ENCODE measurements at regions not wholly inside any gene's neighbourhood (a gene's known extent, or its start where the extent isn't known, plus 50 kb on each side); places are given as distances from the start of the nearest gene placed in this dataset.

- no peaks in the 10 kb centered on the region for H4K20me1 ChIP-seq (ENCODE audit: insufficient read depth)
- H3K27ac ChIP-seq (ENCODE audit: low read length), result no peak overlapping the region
- H3K79me2 ChIP-seq (replicated peaks; ENCODE audit: insufficient read depth, low read length), result no peaks in the 10 kb centered on the region
- H3K9me3 ChIP-seq (ENCODE audit: low read length), result peaks cover 4% of the 10 kb centered on the region
- no peaks in the 10 kb centered on the region for H3K9me2 ChIP-seq (ENCODE audit: insufficient read depth, low read length)
- H3K4me3 ChIP-seq (ENCODE audit: low read length), result no peak overlapping the region
- H3K4me2 ChIP-seq (ENCODE audit: low read length), result no peak overlapping the region
- no peaks in the 10 kb centered on the region for H3K27me3 ChIP-seq (ENCODE audit: insufficient read depth, low read depth, low read length)
- no peak overlapping the region for H2AFZ ChIP-seq (ENCODE audit: low read depth, low read length)
- no peaks in the 10 kb centered on the region for H3K36me3 ChIP-seq (ENCODE audit: insufficient read depth, low read length)
- no peaks in the 10 kb centered on the region for H3F3A ChIP-seq (ENCODE audit: insufficient read depth, low read length, poor library complexity, severe bottlenecking)
- no peak overlapping the region for H3K9ac ChIP-seq (ENCODE audit: low read length)
- TF ChIP-seq REST (IDR thresholded peaks at IDR 0.05; ENCODE audit: borderline replicate concordance) (no peak), MXI1 (conservative IDR thresholded peaks at IDR 0.05; ENCODE audit: poor library complexity, severe bottlenecking) (no peak), RAD21 (conservative IDR thresholded peaks at IDR 0.05) (no peak), POLR2AphosphoS5 (IDR thresholded peaks at IDR 0.05) (no peak), SMC3 (conservative IDR thresholded peaks at IDR 0.05; ENCODE audit: poor library complexity) (no peak), EP300 (conservative IDR thresholded peaks at IDR 0.05; ENCODE audit: poor library complexity, severe bottlenecking) (no peak), TAF1 (IDR thresholded peaks at IDR 0.05; ENCODE audit: low read depth) (no peak), EZH2 (IDR thresholded peaks at IDR 0.05; ENCODE audit: borderline replicate concordance, insufficient read depth, low read length, poor library complexity, severe bottlenecking) (no peak), CTCF (IDR thresholded peaks at IDR 0.05; ENCODE audit: poor library complexity, severe bottlenecking) (no peak)
These were observed 56.0 kb upstream of the MME start for GRCh38 chr3:155024006-155024638.

- Histone ChIP-seq H3K9ac (ENCODE audit: low read length) (no peak overlapping the region), H3K9me2 (ENCODE audit: insufficient read depth, low read length) (no peaks in the 10 kb centered on the region), H3K79me2 (replicated peaks; ENCODE audit: insufficient read depth, low read length) (no peaks in the 10 kb centered on the region), H3K36me3 (ENCODE audit: insufficient read depth, low read length) (no peaks in the 10 kb centered on the region), H3K4me3 (ENCODE audit: low read length) (no peak overlapping the region), H3K9me3 (ENCODE audit: low read length) (no peaks in the 10 kb centered on the region), H3K4me2 (ENCODE audit: low read length) (no peak overlapping the region), H3K27ac (ENCODE audit: low read length) (no peak overlapping the region), H3F3A (ENCODE audit: insufficient read depth, low read length, poor library complexity, severe bottlenecking) (no peaks in the 10 kb centered on the region), H2AFZ (ENCODE audit: low read depth, low read length) (no peak overlapping the region), H4K20me1 (ENCODE audit: insufficient read depth) (no peaks in the 10 kb centered on the region), H3K27me3 (ENCODE audit: insufficient read depth, low read depth, low read length) (no peaks in the 10 kb centered on the region)
- TF ChIP-seq RAD21 (conservative IDR thresholded peaks at IDR 0.05) (no peak), TAF1 (IDR thresholded peaks at IDR 0.05; ENCODE audit: low read depth) (no peak), REST (IDR thresholded peaks at IDR 0.05; ENCODE audit: borderline replicate concordance) (no peak), SMC3 (conservative IDR thresholded peaks at IDR 0.05; ENCODE audit: poor library complexity) (no peak), MXI1 (conservative IDR thresholded peaks at IDR 0.05; ENCODE audit: poor library complexity, severe bottlenecking) (no peak), CTCF (IDR thresholded peaks at IDR 0.05; ENCODE audit: poor library complexity, severe bottlenecking) (no peak), POLR2AphosphoS5 (IDR thresholded peaks at IDR 0.05) (no peak), EP300 (conservative IDR thresholded peaks at IDR 0.05; ENCODE audit: poor library complexity, severe bottlenecking) (no peak), EZH2 (IDR thresholded peaks at IDR 0.05; ENCODE audit: borderline replicate concordance, insufficient read depth, low read length, poor library complexity, severe bottlenecking) (no peak)
These were observed 57.2 kb upstream of the MME start for GRCh38 chr3:155022896-155023295.

All from neural cell (in vitro differentiated cells).